HG02970 (cell line): ENCODE measurements at regions not wholly inside any gene's neighbourhood (a gene's known extent, or its start where the extent isn't known, plus 50 kb on each side); places are given as distances from the start of the nearest gene placed in this dataset.

Experiments
- ATAC-seq: cut with Tn5 transposase; IDR thresholded peaks from one replicate; pipeline ENCODE4 v1.9.1; 2021; ENCODE audit warnings: mild to moderate bottlenecking, moderate library complexity, moderate number of reproducible peaks; ENCODE audit not compliant: unreplicated experiment, low FRiP score

DNA sequence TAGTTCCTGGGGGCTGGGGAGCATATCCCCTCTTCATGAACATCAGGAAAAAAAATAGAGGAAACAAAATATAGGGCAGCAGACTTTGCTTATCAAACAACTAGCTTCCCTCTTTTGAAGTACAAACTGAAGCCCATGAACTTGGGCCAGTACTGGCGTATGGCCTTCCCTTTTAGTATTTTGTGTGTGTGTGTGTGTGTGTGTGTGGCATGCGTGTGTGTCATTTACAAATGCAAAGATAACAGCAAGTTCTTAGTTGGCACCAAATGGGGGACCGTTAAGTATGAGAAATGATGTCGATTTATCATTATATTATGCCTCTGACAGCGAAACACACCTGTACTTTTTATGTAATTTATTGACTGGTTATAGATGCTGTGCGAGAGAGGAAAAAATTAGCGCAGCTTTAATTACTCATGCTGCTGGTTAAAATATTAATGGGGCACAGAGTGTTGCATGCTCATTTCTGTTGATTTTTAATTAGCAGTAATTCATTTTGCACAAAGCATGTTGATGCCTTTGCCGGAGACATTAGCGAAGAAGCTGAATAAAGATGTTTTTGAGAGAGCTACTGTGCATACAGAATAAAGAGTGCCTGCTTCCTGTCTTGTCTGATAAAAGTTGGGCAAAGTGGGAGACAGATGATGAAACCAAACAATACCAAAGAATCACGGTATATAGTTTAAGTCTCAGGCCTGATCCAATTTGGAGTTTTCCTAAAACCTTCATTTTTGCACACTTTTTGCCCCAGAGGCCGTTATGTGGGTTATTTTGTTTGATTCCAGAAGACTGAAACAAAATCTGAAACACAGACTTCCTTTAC lies 297.1 kb downstream of the SATB1 start:
- ATAC-seq, result no peak

DNA sequence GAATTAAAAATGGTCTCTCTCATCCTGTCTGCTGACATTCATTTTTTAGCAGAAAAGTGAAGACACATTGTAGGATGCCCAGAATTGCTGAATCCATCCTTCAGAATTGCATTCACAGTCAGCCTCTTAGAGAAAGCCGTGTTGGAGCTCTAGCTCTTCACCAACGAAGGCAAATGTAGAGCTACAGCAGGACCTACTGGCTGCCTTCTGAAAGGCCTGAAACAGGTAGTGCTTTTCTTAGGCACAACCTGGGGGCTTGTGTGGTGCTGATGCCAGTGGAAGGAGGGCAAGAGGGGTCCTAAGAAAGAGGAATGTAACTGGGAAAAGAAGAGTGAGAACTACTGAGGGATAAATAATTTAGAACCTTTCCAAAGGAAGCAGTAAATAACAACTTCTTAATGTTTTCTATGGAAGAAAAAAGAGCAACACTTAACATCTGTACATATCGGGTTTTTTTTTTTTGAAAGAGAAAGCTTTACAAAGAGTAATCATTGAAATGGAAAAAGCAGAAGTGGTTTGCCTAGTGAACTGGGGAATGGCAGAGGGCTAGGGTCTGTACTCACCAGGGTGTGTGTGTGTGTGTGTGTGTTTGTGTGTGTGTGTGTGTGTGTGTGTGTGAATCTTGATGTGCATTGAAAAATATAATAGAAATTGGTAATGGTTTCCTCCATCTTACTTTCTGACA lies 297.8 kb downstream of the SATB1 start:
- ATAC-seq, result peak; percentile 92

DNA sequence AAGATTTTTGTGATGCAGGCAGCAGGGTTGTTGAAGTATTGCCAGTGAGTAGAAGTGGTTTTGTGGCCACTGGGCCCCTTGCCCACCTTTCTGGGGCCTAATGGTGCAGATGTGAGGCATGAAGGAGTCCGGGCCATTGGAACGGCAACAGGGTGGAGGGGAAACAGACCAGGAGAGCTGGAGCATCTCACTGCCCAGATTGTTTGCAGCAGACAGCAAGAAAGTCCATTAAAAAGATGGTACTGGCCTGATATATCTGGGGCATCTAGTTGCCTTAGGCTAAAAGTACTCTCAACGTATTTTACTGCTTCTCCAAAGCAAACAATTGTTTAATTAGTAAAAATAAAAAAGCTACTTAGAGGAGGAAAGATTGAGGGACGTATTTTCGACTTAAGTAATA lies 298.4 kb downstream of the SATB1 start:
- ATAC-seq, result no peak

GRCh38 chr3:18124501-18124900 lies 300.6 kb downstream of the SATB1 start:
- ATAC-seq, result no peak

DNA sequence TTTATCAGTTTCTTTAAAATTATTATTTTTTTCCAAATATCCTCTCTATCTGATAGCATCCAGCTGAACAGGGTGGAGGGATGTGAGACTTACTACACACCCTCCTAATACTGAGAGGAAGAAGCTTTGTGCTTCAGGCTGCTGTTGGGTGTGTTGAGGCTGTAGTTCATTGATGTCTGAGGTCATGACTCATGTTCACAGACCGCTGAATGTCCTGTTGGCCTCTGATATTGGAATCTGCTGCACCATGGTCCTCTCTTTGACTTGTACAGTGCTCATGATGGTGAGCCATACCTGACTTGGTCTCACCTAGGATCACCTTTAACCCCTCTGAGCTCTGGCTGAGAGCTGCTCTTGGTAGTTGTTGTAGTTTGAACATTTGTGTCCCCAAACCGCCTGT lies 302.9 kb downstream of the SATB1 start:
- no peak for ATAC-seq

DNA sequence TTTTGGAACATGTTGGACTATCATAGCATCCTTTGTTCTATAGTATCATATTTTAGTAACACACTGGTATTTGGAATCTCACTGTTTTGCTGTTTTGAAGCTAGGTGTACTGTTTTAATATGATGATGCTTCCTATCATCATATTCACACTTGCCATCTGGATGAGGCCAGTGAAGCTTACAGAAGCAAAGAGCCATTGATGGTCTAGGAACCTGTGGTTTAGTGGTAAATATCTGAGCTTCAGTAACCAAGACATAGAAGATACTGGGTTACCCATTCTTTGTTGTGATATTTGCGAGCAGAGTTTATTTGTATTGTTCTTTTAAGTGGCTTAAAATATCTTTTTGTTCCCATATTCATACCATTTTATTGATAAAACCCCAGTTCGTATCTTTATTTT lies 304.1 kb downstream of the SATB1 start:
- ATAC-seq, result no peak

DNA sequence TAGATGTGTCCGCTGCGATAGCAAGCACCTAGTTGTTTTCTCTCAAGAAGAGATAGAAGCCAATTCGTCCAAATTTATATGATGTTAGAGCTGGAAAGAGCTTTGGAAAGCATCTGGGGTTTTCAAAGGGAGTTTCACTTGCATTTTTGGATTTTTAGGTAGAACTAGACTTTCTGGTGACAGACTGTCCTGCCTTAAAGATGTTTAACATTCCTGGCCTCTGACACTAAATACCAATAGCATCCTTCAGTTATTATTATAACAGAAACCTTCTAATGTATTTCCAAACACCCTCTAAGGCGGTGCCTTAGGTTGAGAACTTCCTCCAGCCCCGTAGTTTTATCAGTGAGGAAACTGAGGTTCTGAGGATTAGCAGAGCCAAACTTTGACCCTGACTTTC lies 305.3 kb downstream of the SATB1 start:
- ATAC-seq, result no peak

GRCh38 chr3:18114894-18115293 lies 310.2 kb downstream of the SATB1 start:
- no peak for ATAC-seq

DNA sequence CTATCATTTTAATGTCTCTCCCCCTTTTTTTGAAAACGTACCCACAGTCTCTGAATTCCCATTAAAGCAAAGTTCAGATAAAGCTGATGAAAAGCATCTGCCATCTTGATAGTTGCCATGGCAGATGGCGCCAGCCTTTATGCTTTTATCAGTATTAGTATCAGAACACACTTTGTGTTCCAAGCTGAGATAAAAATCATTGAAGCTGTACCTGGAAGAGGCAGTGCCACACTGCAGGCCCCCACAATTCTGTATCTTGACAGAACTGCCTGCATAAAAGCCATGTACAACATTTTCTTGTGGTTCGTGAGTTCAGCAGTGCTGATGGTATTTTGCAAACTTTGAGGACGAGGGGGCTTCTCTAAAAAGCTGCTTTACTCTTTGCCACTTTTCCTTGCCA lies 311.7 kb downstream of the SATB1 start:
- ATAC-seq, result no peak

DNA sequence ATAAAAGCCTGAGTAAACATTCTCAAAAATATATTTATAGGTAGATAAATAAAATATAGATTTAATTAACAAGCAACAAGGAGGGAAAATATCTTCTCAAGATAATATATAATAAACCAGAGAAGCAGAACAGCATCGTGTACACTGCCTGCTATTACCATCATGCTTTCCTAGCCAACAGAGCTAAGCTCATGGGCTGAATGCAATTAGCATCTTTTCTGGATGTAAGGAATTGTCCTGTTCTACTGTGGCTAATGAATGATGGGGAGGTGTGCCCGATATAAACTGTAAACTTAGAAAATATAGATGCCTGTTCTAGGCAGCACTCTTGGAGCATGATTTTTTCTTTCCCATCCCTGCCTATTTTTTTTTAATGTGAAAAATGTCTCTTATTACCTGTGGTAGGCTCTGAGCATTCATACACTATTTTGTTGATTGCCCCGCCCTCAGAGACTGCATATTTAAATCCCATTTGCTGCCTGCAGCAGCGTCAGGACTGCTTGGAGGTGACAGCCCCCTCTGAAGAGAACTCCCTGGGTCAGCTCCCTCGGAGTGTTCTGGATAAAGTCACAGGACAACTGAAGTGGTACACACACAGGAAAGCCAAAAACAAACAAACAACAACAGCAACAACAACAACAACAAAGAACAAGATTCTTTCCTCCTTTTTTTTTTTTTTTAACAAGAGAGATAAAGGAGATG lies 312.3 kb downstream of the SATB1 start:
- no peak for ATAC-seq

DNA sequence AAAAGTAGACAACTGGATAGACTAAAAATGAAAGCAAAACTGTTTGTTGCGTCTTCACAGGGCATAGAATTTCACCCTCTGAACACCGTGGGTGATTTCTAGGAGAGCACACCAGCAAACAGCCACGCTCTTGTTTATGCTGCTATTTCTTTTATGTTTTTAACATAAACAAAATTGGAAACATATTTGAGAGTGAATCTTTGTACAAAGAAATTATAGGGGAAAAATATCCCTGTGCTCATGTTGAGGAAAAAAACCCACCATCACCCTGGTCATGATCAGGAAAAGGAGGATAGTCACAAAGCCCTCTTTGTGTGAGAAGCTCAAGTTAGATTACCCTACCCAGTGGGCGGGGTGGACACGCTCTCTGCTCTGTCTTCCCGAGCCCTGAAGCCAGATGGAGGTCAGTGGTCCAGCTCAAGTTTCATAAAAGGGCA lies 313.3 kb downstream of the SATB1 start:
- peak; percentile 74 for ATAC-seq

DNA sequence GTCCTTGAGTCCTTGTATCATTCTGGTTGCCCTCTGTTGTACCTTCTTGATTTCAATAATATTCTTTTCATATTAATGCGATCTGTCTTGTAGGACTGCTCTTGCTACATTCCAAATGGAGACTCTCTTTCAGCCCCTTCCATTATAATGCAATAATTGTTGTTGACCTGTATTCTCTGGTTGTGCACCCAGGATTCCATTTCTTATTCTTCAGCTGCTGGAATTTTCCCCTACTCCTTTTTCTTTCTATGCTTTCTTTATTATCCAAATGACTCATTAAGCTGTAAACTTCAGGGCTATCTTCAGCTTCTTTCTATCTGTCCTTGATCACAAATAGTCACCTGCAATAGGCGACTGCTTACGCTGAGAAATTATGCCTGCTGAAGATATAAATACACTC lies 321.5 kb downstream of the SATB1 start:
- ATAC-seq, result no peak

DNA sequence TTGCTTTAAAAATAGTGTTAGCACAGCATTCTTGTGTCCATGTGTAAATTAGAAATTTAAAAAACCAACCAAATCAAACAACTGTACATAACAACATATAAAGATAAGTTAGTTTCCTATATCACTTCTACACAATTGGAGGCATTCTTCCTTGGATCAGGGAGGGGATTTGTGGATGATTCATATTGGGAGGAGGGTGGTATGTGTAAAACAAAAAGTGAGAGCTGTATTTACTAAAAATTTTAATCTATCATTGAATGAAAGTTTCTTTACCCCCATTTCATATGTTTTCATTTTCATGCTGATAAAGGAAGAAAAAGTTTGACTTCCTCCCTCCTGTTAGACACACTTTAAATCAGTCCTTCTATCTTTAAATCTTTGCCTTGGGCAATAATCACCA lies 325.0 kb downstream of the SATB1 start:
- ATAC-seq, result no peak

- ATAC-seq, result no peak
Measured at GRCh38 chr3:18099611-18100010, 325.5 kb downstream of the SATB1 start.

GRCh38 chr3:18098960-18099587 lies 326.1 kb downstream of the SATB1 start:
- ATAC-seq, result no peak

- ATAC-seq, result no peak
Measured at GRCh38 chr3:18097989-18098388, 327.1 kb downstream of the SATB1 start.

DNA sequence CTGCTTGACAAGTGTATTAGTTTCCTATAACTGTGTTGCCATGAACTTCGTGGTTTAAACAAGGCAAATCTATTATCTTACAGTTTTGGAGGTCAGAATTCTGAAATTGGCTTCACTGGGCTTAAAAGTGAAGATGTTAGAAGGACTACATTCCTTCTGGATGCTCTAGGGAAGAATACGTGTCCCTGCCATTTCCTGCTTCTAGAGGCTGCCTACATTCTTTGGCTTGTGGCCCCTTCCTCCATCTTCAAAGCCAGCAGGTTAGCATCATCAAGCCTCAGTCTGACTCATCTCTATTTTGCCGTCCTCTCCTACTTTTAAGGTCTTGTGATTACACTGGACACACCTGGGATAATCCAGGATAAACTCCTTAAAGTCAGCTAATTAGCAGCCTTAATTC lies 327.7 kb downstream of the SATB1 start:
- ATAC-seq, result no peak

DNA sequence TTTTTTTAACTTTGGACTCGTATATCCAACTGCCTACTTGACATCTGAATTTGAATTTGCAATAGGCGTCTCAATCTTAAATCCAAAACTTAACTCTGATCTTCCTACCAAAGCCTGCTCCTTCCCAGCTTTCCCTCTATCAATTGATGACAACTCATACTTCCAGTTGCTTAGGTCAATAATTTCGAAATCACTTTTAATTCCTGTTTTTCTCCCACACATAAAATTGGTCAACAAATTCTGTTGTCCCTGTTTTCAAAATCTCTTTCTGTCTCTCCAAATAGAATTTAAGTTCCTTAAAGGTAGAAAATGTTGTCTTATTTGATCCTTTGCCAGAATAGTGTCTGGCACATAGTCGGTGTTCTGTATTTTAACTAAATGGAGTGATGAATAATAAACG lies 332.4 kb downstream of the SATB1 start:
- no peak for ATAC-seq

GRCh38 chr3:18090377-18090776 lies 334.8 kb downstream of the SATB1 start:
- ATAC-seq, result no peak

- no peak for ATAC-seq
Measured at GRCh38 chr3:18087988-18088387, 337.2 kb downstream of the SATB1 start.

GRCh38 chr3:18086760-18087159 lies 338.4 kb downstream of the SATB1 start:
- ATAC-seq, result no peak
